NCI-H2107 treated with DMSO at 0.1 percent for 48 hours (cell line): ENCODE measurements at regions not wholly inside any gene's neighbourhood (a gene's known extent, or its start where the extent isn't known, plus 50 kb on each side); places are given as distances from the start of the nearest gene placed in this dataset.
"Not testable (repeated sequence)": the region's sequence is repeated elsewhere in the genome, so short reads cannot be mapped to it uniquely, and the experiment has no call there.

ENCODE experiments used
- DNase-seq: peaks from one replicate; lab custom pipeline; 2025; ENCODE audit not compliant: unreplicated experiment; lab: John Stamatoyannopoulos, UW

- not testable (repeated sequence) for DNase-seq
Measured at GRCh38 chr5:148741766-148742165, 84.6 kb upstream of the ADRB2 start.

- DNase-seq = not testable (repeated sequence)
Measured at GRCh38 chr5:148744380-148744779, 82.0 kb upstream of the ADRB2 start.

DNA sequence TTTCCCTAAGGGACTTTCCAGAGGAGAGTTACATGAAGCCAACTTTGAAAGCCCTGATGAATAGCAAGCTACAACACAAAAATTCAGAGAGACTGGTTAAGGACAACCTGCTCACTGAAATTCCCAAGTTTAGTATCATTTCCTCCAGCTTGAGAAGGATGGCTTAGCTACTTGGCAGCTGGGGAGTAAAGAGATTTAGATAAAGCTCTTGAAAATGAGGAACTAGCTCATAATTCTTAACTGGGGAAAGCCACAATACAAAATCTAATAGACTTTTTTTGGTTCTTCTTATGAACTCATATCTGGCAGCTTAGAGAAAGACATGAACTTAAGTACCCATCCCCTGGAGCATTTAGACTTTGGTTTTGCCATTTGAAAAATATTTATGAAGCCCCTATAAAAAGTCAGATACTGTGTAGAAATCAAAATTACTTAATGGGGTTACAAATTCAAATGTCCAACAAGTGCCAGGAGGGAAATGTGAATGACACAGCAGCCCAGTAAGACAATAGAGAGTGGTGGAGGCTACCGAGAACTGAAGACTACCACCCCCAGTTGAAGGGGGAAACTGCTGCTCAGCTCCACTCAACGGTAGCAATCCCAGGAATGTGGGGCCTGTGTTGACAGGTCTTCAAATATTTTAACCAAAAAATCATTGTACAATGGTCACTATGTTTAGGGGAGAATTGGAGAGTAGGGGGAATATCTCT lies 79.4 kb upstream of the ADRB2 start:
- DNase-seq = no peak

GRCh38 chr5:148747536-148747906 lies 78.9 kb upstream of the ADRB2 start:
- no peak for DNase-seq

GRCh38 chr5:148748702-148749392 lies 77.6 kb upstream of the ADRB2 start:
- DNase-seq = no peak

GRCh38 chr5:148750614-148751013 lies 75.8 kb upstream of the ADRB2 start:
- no peak for DNase-seq

DNA sequence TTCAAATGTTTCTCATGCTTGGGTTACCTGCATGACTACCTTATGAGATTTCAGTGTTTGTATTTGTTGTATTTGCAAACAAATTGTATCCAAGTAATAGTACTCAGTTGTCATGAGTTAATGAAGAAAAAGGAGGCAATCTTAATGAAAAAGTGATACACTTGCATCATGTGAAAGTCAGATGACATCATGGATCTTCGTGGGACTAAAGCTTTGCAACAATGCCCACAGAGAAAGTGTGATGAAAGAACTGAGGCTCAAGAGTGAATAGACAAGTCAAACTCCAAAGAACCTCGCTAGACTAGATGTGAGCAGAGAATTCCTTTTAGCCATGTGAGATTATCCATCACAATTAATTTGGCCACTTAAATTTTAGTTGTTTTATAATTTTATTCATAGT lies 75.4 kb upstream of the ADRB2 start:
- DNase-seq = no peak

GRCh38 chr5:148752375-148752774 lies 74.0 kb upstream of the ADRB2 start:
- not testable (repeated sequence) for DNase-seq

DNA sequence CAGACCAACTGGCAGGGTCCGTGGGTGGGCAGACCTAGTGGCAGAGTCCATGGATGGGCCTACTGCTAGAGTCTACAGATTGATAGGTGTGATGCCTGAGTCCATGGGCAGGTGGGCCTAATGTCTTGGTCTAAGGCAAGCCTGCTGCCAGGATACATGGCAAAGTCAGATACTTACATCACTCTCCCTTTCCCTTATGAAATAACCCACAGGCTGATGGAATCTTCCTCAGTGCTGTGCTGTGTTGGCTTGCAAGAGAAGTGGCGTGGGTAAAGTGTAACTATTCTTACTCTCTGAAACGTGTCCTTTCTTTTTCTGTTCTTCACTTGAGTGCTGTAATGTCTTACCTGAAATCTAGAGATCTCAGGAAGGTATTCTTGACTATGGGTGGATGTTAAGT lies 67.3 kb upstream of the ADRB2 start:
- DNase-seq = no peak

DNA sequence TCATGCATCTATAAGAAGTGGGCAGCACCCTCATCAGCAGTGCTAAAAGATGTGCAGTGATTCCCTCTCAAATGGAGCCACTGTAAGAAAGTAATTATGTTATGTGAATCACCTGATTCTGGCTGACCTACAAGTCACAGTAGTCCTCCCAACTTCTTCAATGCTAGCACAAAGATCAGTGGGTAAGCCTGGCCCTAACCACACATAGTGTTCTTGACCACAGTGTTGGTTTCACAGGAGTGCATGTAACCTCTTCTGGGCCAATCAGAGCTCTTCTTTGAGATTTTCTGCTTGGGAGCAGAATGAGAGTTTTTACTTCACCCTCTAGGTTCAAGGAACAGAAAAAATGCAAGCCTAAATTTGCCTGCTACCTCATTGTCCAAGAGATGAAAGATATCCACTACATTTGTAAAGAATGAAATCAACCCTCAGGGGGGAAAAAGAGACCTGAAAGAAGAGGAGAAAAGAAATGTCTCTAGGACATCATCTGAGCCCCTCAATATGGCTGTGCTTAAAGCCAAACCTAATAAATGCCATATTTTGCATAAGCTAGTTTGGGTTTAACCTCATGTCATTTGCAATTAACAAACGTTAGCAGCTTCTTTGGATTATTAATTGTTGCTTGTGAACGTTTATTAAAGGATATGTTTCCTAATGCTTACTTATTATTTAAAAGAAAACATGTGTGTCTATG lies 65.3 kb upstream of the ADRB2 start:
- DNase-seq = no peak

GRCh38 chr5:148763996-148764395 lies 62.4 kb upstream of the ADRB2 start:
- no peak for DNase-seq

DNA sequence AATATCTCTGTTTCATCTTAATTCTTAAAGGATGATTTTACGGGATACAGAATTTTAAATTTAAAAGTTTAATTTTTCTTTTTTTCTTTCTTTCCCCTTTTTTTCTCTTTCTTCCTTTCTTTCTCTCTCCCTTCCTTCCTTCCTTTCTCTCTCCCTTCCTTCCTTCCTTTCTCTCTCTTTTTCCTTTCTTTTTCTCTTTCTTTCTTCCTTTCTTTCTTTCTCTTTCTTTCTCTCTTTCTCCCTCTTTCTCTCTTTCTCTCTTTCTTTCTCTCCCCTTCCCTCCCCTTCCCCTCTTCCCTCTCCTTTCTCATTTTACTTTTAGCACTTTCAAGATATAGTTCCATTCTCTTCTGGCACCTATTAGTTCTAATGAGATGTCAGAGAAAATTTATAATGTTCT lies 61.4 kb upstream of the ADRB2 start:
- no peak for DNase-seq

DNA sequence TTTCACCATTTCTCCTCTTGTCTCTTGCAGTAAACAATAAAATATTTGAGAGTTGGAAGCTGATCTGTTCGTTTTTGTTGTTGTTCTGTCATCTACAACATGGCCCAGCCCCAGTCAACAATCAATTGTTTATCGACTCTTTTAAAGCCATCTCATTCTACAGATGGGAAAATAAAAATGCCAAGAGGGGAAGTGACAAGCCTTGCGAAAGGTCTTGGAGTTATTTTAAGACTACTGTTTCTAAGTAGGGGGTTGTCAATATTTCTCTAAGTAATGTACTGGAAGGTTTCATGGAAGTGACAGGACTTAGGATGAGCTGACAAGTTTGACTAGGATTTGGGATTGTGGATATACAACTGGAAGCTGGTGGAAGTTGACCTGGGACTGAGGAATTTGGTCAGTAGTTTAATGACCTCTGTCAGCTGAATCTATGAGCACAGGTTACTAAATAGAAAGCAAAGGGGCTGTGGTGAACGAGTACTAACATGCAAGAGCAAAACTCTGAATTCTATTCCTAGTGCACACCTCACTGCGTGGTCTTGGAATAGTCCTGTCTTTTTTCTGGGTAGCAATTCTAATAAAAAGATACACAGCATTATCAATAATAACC lies 57.5 kb upstream of the ADRB2 start:
- DNase-seq = no peak

GRCh38 chr5:148769941-148770340 lies 56.5 kb upstream of the ADRB2 start:
- no peak for DNase-seq

DNA sequence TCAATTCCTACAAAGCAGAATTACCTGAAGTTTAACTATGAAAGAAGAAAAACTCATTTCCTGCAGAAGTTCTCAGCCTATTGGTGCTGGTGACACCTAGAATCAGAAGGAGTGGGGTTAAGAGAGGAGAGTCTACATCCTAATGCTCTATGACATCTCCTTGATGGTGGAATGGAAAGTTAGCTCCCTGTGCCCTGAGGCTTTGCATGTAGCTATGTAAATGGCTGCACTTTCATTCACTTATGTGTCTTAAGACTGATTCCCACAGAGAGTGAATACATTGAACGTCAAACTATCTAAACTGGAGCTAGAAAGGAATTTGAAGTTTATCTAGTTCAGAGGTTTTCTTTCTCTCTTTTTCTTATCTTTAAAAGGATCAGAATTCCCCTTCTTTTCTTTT lies 52.1 kb upstream of the ADRB2 start:
- DNase-seq = no peak

- no peak for DNase-seq
Measured at GRCh38 chr5:148776261-148776660, 50.1 kb upstream of the ADRB2 start.
